Stomach (tissue), 4 donors: ENCODE measurements at regions not wholly inside any gene's neighbourhood (a gene's known extent, or its start where the extent isn't known, plus 50 kb on each side); places are given as distances from the start of the nearest gene placed in this dataset.

Source experiments
- CTCF ChIP-seq, 7 experiments: fragments of 450-650 bp in 4 of 7; fragments of 200-600 bp in 3 of 7; sonication (generic) in 3 of 7; IDR thresholded peaks; one replicate each; pipeline ENCODE4 v1.5.1; 2016 to 2019; ENCODE audit warnings: antibody characterized with exemption in 7 of 7, control low read depth in 2 of 7, mild to moderate bottlenecking in 1 of 7
- EP300 ChIP-seq: sonication (generic); formaldehyde crosslinking; IDR thresholded peaks from one replicate; pipeline ENCODE4 v1.6.1; 2017; ENCODE audit warnings: antibody characterized with exemption
- POLR2A ChIP-seq, 4 donors: fragments of 450-650 bp; IDR thresholded peaks; one replicate each; pipeline ENCODE4 v1.6.1; 2016; ENCODE audit warnings: antibody characterized with exemption in 4 of 4, control low read depth in 2 of 4, mild to moderate bottlenecking in 1 of 4, moderate library complexity in 1 of 4
- POLR2AphosphoS5 ChIP-seq, 3 donors: sonication (generic); formaldehyde crosslinking; IDR thresholded peaks; one replicate each; pipeline ENCODE4 v1.6.1; 2016; ENCODE audit warnings: antibody characterized with exemption in 3 of 3

GRCh38 chr2:81872006-81872405, 1567.5 kb upstream of the LRRTM1 start:
- TF ChIP-seq CTCF (IDR thresholded peaks at IDR 0.05): no peak
- TF ChIP-seq POLR2A (IDR thresholded peaks at IDR 0.05): no peak
- TF ChIP-seq POLR2AphosphoS5 (IDR thresholded peaks at IDR 0.05): no peak
- no peak for TF ChIP-seq EP300
